ENCODE measurements at regions not wholly inside any gene's neighbourhood (a gene's known extent, or its start where the extent isn't known, plus 50 kb on each side); places are given as distances from the start of the nearest gene placed in this dataset.
"Not testable (repeated sequence)": the region's sequence is repeated elsewhere in the genome, so short reads cannot be mapped to it uniquely, and the experiment has no call there.

- H3K9me3 ChIP-seq: no peaks in the 10 kb centered on the region
- DNase-seq: no peak
- no peaks in the 10 kb centered on the region for H3K27me3 ChIP-seq
- no peak overlapping the region for H3K4me3 ChIP-seq
- no peaks in the 10 kb centered on the region for H3K36me3 ChIP-seq
Observed at GRCh38 chr7:110209884-110210283, 881.0 kb upstream of the LRRN3 start.

- no peak for DNase-seq
- H3K9me3 ChIP-seq: no peaks in the 10 kb centered on the region
- no peak overlapping the region for H3K4me3 ChIP-seq
- H3K27me3 ChIP-seq: no peaks in the 10 kb centered on the region
- no peaks in the 10 kb centered on the region for H3K36me3 ChIP-seq
Observed at GRCh38 chr7:110210941-110211608, 879.9 kb upstream of the LRRN3 start.

- no peaks in the 10 kb centered on the region for H3K27me3 ChIP-seq
- no peaks in the 10 kb centered on the region for H3K9me3 ChIP-seq
Observed at GRCh38 chr7:110224643-110225042, 866.3 kb upstream of the LRRN3 start.

GRCh38 chr7:110246118-110246517 is 844.8 kb upstream of the LRRN3 start:
- Histone ChIP-seq H3K27me3 (no peaks in the 10 kb centered on the region), H3K9me3 (no peaks in the 10 kb centered on the region), H3K4me3 (no peak overlapping the region), H3K36me3 (no peaks in the 10 kb centered on the region)
- no peak for DNase-seq

More at GRCh38 chr7:110224643-110225042, 866.3 kb upstream of the LRRN3 start:
- DNase-seq: peak; percentile 3
- no peak overlapping the region for H3K4me3 ChIP-seq
- H3K36me3 ChIP-seq: no peaks in the 10 kb centered on the region

- no peaks in the 10 kb centered on the region for H3K36me3 ChIP-seq
- DNase-seq: no peak
- no peak overlapping the region for H3K4me3 ChIP-seq
- H3K27me3 ChIP-seq: no peaks in the 10 kb centered on the region
- no peaks in the 10 kb centered on the region for H3K9me3 ChIP-seq
Observed at GRCh38 chr7:110253093-110253492, 837.8 kb upstream of the LRRN3 start.

GRCh38 chr7:110257673-110258072 is 833.3 kb upstream of the LRRN3 start:
- Histone ChIP-seq H3K27me3 (no peaks in the 10 kb centered on the region), H3K4me3 (no peak overlapping the region), H3K9me3 (no peaks in the 10 kb centered on the region), H3K36me3 (no peaks in the 10 kb centered on the region)
- no peak for DNase-seq

- Histone ChIP-seq H3K27me3 (no peaks in the 10 kb centered on the region), H3K9me3 (no peaks in the 10 kb centered on the region), H3K4me3 (no peak overlapping the region), H3K36me3 (no peaks in the 10 kb centered on the region)
- DNase-seq: no peak
Observed at GRCh38 chr7:110262251-110262650, 828.7 kb upstream of the LRRN3 start.

- Histone ChIP-seq H3K27me3 (no peaks in the 10 kb centered on the region), H3K9me3 (no peaks in the 10 kb centered on the region), H3K36me3 (no peaks in the 10 kb centered on the region), H3K4me3 (no peak overlapping the region)
- DNase-seq: no peak
Observed at GRCh38 chr7:110264288-110264687, 826.6 kb upstream of the LRRN3 start.

GRCh38 chr7:110281362-110281761 is 809.6 kb upstream of the LRRN3 start:
- H3K36me3 ChIP-seq: no peaks in the 10 kb centered on the region
- H3K27me3 ChIP-seq: no peaks in the 10 kb centered on the region
- H3K9me3 ChIP-seq: no peaks in the 10 kb centered on the region
- DNase-seq: no peak
- H3K4me3 ChIP-seq: no peak overlapping the region

GRCh38 chr7:110283056-110283455 is 807.9 kb upstream of the LRRN3 start:
- Histone ChIP-seq H3K4me3 (no peak overlapping the region), H3K36me3 (no peaks in the 10 kb centered on the region), H3K27me3 (no peaks in the 10 kb centered on the region), H3K9me3 (no peaks in the 10 kb centered on the region)
- DNase-seq: no peak

- Histone ChIP-seq H3K4me3 (no peak overlapping the region), H3K27me3 (no peaks in the 10 kb centered on the region), H3K9me3 (no peaks in the 10 kb centered on the region), H3K36me3 (no peaks in the 10 kb centered on the region)
- no peak for DNase-seq
Observed at GRCh38 chr7:110291430-110291829, 799.5 kb upstream of the LRRN3 start.

- Histone ChIP-seq H3K27me3 (no peaks in the 10 kb centered on the region), H3K9me3 (no peaks in the 10 kb centered on the region), H3K36me3 (no peaks in the 10 kb centered on the region), H3K4me3 (no peak overlapping the region)
- DNase-seq: no peak
Observed at GRCh38 chr7:110296321-110296720, 794.6 kb upstream of the LRRN3 start.

GRCh38 chr7:110307776-110308175 is 783.2 kb upstream of the LRRN3 start:
- no peak for DNase-seq
- no peaks in the 10 kb centered on the region for H3K9me3 ChIP-seq
- no peaks in the 10 kb centered on the region for H3K27me3 ChIP-seq
- H3K36me3 ChIP-seq: no peaks in the 10 kb centered on the region
- no peak overlapping the region for H3K4me3 ChIP-seq

- Histone ChIP-seq H3K4me3 (no peak overlapping the region), H3K27me3 (no peaks in the 10 kb centered on the region), H3K9me3 (no peaks in the 10 kb centered on the region), H3K36me3 (no peaks in the 10 kb centered on the region)
- DNase-seq: no peak
Observed at GRCh38 chr7:110308791-110309190, 782.1 kb upstream of the LRRN3 start.

- Histone ChIP-seq H3K27me3 (no peaks in the 10 kb centered on the region), H3K4me3 (no peak overlapping the region), H3K36me3 (no peaks in the 10 kb centered on the region), H3K9me3 (no peaks in the 10 kb centered on the region)
- no peak for DNase-seq
Observed at GRCh38 chr7:110309941-110310340, 781.0 kb upstream of the LRRN3 start.

- Histone ChIP-seq H3K36me3 (no peaks in the 10 kb centered on the region), H3K9me3 (no peaks in the 10 kb centered on the region), H3K4me3 (no peak overlapping the region), H3K27me3 (no peaks in the 10 kb centered on the region)
- DNase-seq: no peak
Observed at GRCh38 chr7:110311556-110311955, 779.4 kb upstream of the LRRN3 start.

- H3K4me3 ChIP-seq: no peak overlapping the region
- H3K36me3 ChIP-seq: no peaks in the 10 kb centered on the region
- DNase-seq: no peak
- no peaks in the 10 kb centered on the region for H3K9me3 ChIP-seq
- H3K27me3 ChIP-seq: no peaks in the 10 kb centered on the region
Observed at GRCh38 chr7:110317541-110318265, 773.2 kb upstream of the LRRN3 start.

- not testable (repeated sequence) for H3K4me3 ChIP-seq, DNase-seq, H3K9me3 ChIP-seq, H3K27me3 ChIP-seq, H3K36me3 ChIP-seq
Observed at GRCh38 chr7:110320285-110320684, 770.6 kb upstream of the LRRN3 start.
